Spleen (tissue), 11 donors: ENCODE measurements at regions not wholly inside any gene's neighbourhood (a gene's known extent, or its start where the extent isn't known, plus 50 kb on each side); places are given as distances from the start of the nearest gene placed in this dataset.

Source experiments
- DNase-seq: peaks from one replicate; pipeline ENCODE4 v3.0.0-alpha.2; 2020
- H3K27ac ChIP-seq, 8 donors: fragments of 200-600 bp; sonication (generic) in 7 of 8; 1 replicate in 4 of 8; 2 replicates in 4 of 8; pipeline versions ENCODE4 v1.5.0 to v1.8.0; 2016 to 2021; ENCODE audit warnings: inconsistent platforms in 4 of 8, mild to moderate bottlenecking in 4 of 8, moderate library complexity in 1 of 8
- H3K27me3 ChIP-seq, 7 donors: fragments of 200-600 bp; sonication (generic) in 6 of 7; replicated peaks in 1 of 7; 1 replicate in 4 of 7; 2 replicates in 3 of 7; pipeline versions ENCODE4 v1.5.0 to v1.8.0; 2016 to 2021; ENCODE audit warnings: inconsistent platforms in 3 of 7, mild to moderate bottlenecking in 1 of 7
- H3K36me3 ChIP-seq, 6 donors: fragments of 200-600 bp; sonication (generic) in 5 of 6; 1 replicate in 4 of 6; 2 replicates in 2 of 6; pipeline versions ENCODE4 v1.5.0 to v1.8.0; 2016 to 2021; ENCODE audit warnings: inconsistent platforms in 2 of 6
- H3K4me1 ChIP-seq, 6 donors: fragments of 200-600 bp; sonication (generic) in 5 of 6; 1 replicate in 3 of 6; 2 replicates in 3 of 6; pipeline versions ENCODE4 v1.5.0 to v1.8.0; 2016 to 2021; ENCODE audit warnings: inconsistent platforms in 3 of 6
- H3K4me3 ChIP-seq, 8 donors: fragments of 200-600 bp; sonication (generic) in 7 of 8; 1 replicate in 4 of 8; 2 replicates in 4 of 8; pipeline versions ENCODE4 v1.5.0 to v1.8.0; 2016 to 2021; ENCODE audit warnings: inconsistent platforms in 4 of 8, mild to moderate bottlenecking in 4 of 8, moderate library complexity in 2 of 8
- H3K9me3 ChIP-seq, 8 donors: fragments of 200-600 bp; sonication (generic) in 7 of 8; 1 replicate in 4 of 8; 2 replicates in 4 of 8; pipeline versions ENCODE4 v1.5.0 to v1.8.0; 2016 to 2021; ENCODE audit warnings: inconsistent platforms in 4 of 8
- CTCF ChIP-seq, 11 experiments: fragments of 200-600 bp in 7 of 11; fragments of 450-650 bp in 4 of 11; sonication (generic) in 4 of 11; IDR thresholded peaks in 8 of 11; conservative IDR thresholded peaks in 3 of 11; 1 replicate in 7 of 11; 2 replicates in 4 of 11; pipeline versions ENCODE4 v1.4.0 to v1.8.0; 2016 to 2021; ENCODE audit warnings: antibody characterized with exemption in 11 of 11, inconsistent platforms in 4 of 11, mild to moderate bottlenecking in 1 of 11
- POLR2A ChIP-seq, 3 donors: fragments of 450-650 bp; IDR thresholded peaks; one replicate each; pipeline ENCODE4 v1.5.1; 2017; ENCODE audit warnings: antibody characterized with exemption in 3 of 3, mild to moderate bottlenecking in 1 of 3
- POLR2AphosphoS5 ChIP-seq, 3 donors: sonication (generic); formaldehyde crosslinking; IDR thresholded peaks; one replicate each; pipeline ENCODE4 v1.5.1; 2017; ENCODE audit warnings: antibody characterized with exemption in 3 of 3
- WGBS, 5 donors: extraction: QIAGEN DNeasy Blood & Tissue Kit in 3 of 5; methylation state at CpG; one replicate each; pipeline versions ENCODE4 v1.1.5 to v1.1.7; 2013 to 2018; 5-methylcytosine and 5-hydroxymethylcytosine counted together
- intact Hi-C: fragments of 100-400 bp; cut with DNase I; formaldehyde crosslinking; loops from one replicate; pipeline ENCODE4 v1.15.0; 2023; ENCODE audit warnings: low total_unique reads
- donor health status: healthy with polysubstance abuse.
- donor health status: DM: no; HTN: no; CAD: no; lungs with moderate emphysema.
- donor health status: DM: no; HTN: no; CAD: no.
- donor health status: Bipolar disorder and iron deficiency.
- donor health status: healthy.
- donor health status: DM: no; HTN: no; CAD: no.
- donor health status: DM: yes; HTN: yes; CAD: no.

DNA sequence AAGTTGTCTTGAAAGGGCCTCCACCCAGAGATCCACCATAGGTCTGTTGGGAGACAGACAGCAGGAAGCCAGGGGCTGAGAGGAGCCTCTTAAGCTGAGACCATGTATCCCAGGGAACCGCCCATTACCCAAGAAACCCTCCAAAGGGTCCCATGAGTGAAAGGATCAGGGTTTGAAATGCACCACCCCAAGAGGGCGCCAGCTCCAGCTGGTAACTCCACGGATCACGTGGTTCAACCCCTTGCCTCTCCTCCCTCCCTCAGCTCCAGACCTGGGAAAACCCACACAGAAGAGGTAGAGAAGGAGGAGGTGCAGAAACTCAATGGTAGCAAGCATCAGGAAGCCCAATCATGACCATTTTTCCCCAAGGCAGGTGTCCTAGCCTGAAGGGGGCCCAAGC is 148.7 kb downstream of the AIPL1 start:
- DNase-seq: no peak
- no peak overlapping the region for H3K4me3 ChIP-seq
- WGBS, 5 donors: 29 to 62% (median 47%) methylated on average over 3 to 4 of the region's 4 CpGs
- no peak overlapping the region for H3K27ac ChIP-seq
- peaks cover 0 to 24% (median 0%) of the 10 kb centered on the region in 7 donors for H3K27me3 ChIP-seq
- no peaks in the 10 kb centered on the region for H3K4me1 ChIP-seq
- no peaks in the 10 kb centered on the region for H3K36me3 ChIP-seq
- intact Hi-C loops: no loop called here
- TF ChIP-seq CTCF (IDR thresholded peaks at IDR 0.05 in 8 of 11, conservative IDR thresholded peaks at IDR 0.05 in 3 of 11): no peak
- no peak for TF ChIP-seq POLR2AphosphoS5 (IDR thresholded peaks at IDR 0.05)
- TF ChIP-seq POLR2A (IDR thresholded peaks at IDR 0.05): no peak
- no peaks in the 10 kb centered on the region for H3K9me3 ChIP-seq

- no peak overlapping the region for H3K4me3 ChIP-seq
- peaks cover 0 to 31% (median 0%) of the 10 kb centered on the region in 7 donors for H3K27me3 ChIP-seq
- no peaks in the 10 kb centered on the region for H3K4me1 ChIP-seq
- no peaks in the 10 kb centered on the region for H3K9me3 ChIP-seq
- no peak for DNase-seq
- no peaks in the 10 kb centered on the region for H3K36me3 ChIP-seq
- intact Hi-C loops: no loop called here
- no peak overlapping the region for H3K27ac ChIP-seq
- TF ChIP-seq POLR2AphosphoS5 (IDR thresholded peaks at IDR 0.05) (no peak), POLR2A (IDR thresholded peaks at IDR 0.05) (no peak), CTCF (IDR thresholded peaks at IDR 0.05 in 8 of 11, conservative IDR thresholded peaks at IDR 0.05 in 3 of 11) (no peak)
Measured at GRCh38 chr17:6285486-6285885, 149.4 kb downstream of the AIPL1 start.

GRCh38 chr17:6279659-6280058 is 155.3 kb downstream of the AIPL1 start:
- Histone ChIP-seq H3K27ac (no peak overlapping the region), H3K27me3 (peaks cover 0 to 15% (median 0%) of the 10 kb centered on the region in 7 donors), H3K4me1 (no peaks in the 10 kb centered on the region), H3K36me3 (no peaks in the 10 kb centered on the region), H3K4me3 (no peak overlapping the region), H3K9me3 (no peaks in the 10 kb centered on the region)
- intact Hi-C loops: no loop called here
- TF ChIP-seq POLR2AphosphoS5 (IDR thresholded peaks at IDR 0.05) (no peak), POLR2A (IDR thresholded peaks at IDR 0.05) (no peak), CTCF (IDR thresholded peaks at IDR 0.05 in 8 of 11, conservative IDR thresholded peaks at IDR 0.05 in 3 of 11) (no peak)
- no peak for DNase-seq
- WGBS, 5 donors: 43 to 58% (median 52%) methylated on average over 7 of the region's 7 CpGs

GRCh38 chr17:6278376-6278775 is 156.5 kb downstream of the AIPL1 start:
- Histone ChIP-seq H3K36me3 (no peaks in the 10 kb centered on the region), H3K27ac (no peak overlapping the region), H3K4me1 (no peaks in the 10 kb centered on the region), H3K4me3 (no peak overlapping the region), H3K27me3 (peaks cover 0 to 15% (median 0%) of the 10 kb centered on the region in 7 donors), H3K9me3 (no peaks in the 10 kb centered on the region)
- TF ChIP-seq POLR2A (IDR thresholded peaks at IDR 0.05) (no peak), POLR2AphosphoS5 (IDR thresholded peaks at IDR 0.05) (no peak), CTCF (IDR thresholded peaks at IDR 0.05 in 8 of 11, conservative IDR thresholded peaks at IDR 0.05 in 3 of 11) (no peak)
- 79 to 94% (median 88%) methylated on average over 4 of the region's 4 CpGs for WGBS, 5 donors
- intact Hi-C loops: no loop called here
- no peak for DNase-seq
